B cell (primary cell): ENCODE measurements at regions not wholly inside any gene's neighbourhood (a gene's known extent, or its start where the extent isn't known, plus 50 kb on each side); places are given as distances from the start of the nearest gene placed in this dataset.

ENCODE experiments used
- EZH2 ChIP-seq: IDR thresholded peaks from 2 replicates; pipeline ENCODE4 v1.6.1; 2012; ENCODE audit warnings: borderline replicate concordance, low read depth, mild to moderate bottlenecking, moderate library complexity, low read length; ENCODE audit not compliant: insufficient read depth, poor library complexity, severe bottlenecking
- TF ChIP-seq, protein P1 (sequence below): fragments of 200-600 bp; IDR thresholded peaks from one replicate; pipeline ENCODE4 v1.8.0; 2022; ENCODE audit warnings: antibody characterized with exemption, mild to moderate bottlenecking

GRCh38 chr6:66032626-66033025 is 325.6 kb upstream of the EYS start:
- TF ChIP-seq, protein P1, sequence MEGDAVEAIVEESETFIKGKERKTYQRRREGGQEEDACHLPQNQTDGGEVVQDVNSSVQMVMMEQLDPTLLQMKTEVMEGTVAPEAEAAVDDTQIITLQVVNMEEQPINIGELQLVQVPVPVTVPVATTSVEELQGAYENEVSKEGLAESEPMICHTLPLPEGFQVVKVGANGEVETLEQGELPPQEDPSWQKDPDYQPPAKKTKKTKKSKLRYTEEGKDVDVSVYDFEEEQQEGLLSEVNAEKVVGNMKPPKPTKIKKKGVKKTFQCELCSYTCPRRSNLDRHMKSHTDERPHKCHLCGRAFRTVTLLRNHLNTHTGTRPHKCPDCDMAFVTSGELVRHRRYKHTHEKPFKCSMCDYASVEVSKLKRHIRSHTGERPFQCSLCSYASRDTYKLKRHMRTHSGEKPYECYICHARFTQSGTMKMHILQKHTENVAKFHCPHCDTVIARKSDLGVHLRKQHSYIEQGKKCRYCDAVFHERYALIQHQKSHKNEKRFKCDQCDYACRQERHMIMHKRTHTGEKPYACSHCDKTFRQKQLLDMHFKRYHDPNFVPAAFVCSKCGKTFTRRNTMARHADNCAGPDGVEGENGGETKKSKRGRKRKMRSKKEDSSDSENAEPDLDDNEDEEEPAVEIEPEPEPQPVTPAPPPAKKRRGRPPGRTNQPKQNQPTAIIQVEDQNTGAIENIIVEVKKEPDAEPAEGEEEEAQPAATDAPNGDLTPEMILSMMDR = no peak
- no peak for TF ChIP-seq EZH2
